ENCODE measurements at regions not wholly inside any gene's neighbourhood (a gene's known extent, or its start where the extent isn't known, plus 50 kb on each side); places are given as distances from the start of the nearest gene placed in this dataset.
"Not testable (repeated sequence)": the region's sequence is repeated elsewhere in the genome, so short reads cannot be mapped to it uniquely, and the experiment has no call there.

GRCh38 chr7:87007038-87007437, 52.4 kb downstream of the ELAPOR2 start:
- no peak for DNase-seq

DNA sequence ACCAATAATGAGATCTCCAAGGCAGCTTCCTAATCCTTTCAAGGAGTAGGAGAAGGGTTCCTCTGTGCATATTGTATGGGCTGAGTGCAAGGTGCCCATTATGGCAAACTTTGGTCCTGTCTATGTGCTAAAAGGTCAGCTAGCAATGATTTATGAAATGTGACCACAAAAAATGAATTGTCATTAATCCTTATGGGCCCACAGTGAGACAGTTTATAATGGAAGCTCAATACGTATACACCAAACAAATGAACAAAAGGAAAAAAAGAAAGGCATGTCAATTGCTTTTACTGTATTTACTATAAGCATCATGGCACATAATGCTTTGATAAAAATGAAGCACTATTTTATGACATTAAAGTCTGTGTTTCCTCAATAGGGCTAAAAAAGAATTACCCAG, 54.5 kb downstream of the ELAPOR2 start:
- DNase-seq, result no peak

- DNase-seq, result no peak
Measured at GRCh38 chr7:87003872-87004798, 55.3 kb downstream of the ELAPOR2 start.

DNA sequence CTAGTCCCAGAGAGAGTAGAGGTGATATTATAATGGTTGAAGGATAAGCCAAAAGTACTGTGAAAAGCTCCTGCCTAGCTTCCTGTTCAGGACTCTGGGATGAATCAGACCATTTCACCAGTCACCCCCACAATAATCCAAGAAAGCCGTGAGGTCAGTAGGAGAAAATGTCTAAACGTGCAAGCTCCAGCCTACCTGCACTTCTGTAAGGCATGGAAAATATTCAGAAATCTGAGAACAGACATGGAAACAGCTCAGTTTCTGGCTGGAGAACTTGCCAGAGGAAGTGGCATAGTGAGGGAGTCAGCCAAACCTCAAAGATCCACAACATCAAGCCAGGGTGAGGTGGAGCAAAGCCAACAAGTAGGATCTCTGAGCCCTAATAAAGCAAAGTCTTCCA, 58.2 kb downstream of the ELAPOR2 start:
- no peak for DNase-seq

- DNase-seq, result no peak
Measured at GRCh38 chr7:87000344-87000743, 59.1 kb downstream of the ELAPOR2 start.

- DNase-seq, result no peak
Measured at GRCh38 chr7:86999750-87000149, 59.7 kb downstream of the ELAPOR2 start.

DNA sequence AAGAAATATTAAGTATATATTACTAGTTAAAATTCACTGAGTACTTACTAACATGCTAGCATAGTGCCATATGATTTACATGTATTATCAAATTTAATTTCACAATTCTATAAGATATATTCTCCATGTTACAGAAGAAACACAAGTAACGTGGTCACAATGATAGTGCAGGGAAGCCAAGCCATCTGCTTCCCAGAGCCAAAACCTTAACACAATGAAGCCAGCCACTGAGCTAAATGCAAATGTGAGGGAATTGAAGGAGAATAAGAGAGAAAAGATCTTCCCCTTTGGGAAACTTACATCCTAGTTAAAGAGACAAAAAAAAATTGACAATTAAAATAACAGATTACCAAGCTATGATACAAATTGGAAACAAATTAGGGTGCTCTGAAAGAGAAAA, 63.6 kb downstream of the ELAPOR2 start:
- no peak for DNase-seq

GRCh38 chr7:86995052-86995725, 64.3 kb downstream of the ELAPOR2 start:
- DNase-seq, result no peak

- peak; percentile 6 for DNase-seq
Measured at GRCh38 chr7:86991771-86992191, 67.7 kb downstream of the ELAPOR2 start.

GRCh38 chr7:86991093-86991769, 68.2 kb downstream of the ELAPOR2 start:
- no peak for DNase-seq

GRCh38 chr7:86989407-86989806, 70.0 kb downstream of the ELAPOR2 start:
- DNase-seq, result no peak

DNA sequence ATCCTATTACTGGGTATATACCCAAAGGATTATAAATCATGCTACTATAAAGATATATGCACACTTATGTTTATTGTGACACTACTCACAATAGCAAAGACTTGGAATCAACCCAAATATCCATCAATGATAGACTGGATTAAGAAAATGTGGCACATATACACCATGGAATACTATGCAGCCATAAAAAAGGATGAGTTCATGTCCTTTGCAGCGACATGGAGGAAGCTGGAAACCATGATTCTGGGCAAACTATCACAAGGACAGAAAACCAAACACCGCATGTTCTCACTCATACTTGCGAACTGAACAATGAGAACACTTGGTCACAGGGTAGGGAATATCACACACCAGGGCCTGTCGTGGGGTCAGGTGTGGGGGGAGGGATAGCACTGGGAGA, 71.6 kb downstream of the ELAPOR2 start:
- DNase-seq, result not testable (repeated sequence)

DNA sequence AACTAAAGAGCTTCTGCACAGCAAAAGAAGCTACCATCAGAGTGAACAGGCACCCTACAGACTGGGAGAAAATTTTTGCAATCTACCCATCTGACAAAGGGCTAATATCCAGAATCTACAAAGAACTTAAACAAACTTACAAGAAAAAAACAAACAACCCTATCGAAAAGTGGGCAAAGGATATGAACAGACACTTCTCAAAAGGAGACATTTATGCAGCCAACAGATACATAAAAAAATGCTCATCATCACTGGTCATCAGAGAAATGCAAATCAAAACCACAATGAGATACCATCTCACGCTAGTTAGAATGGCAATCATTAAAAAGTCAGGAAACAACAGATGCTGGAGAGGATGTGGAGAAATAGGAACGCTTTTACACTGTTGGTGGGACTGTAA, 72.1 kb downstream of the ELAPOR2 start:
- not testable (repeated sequence) for DNase-seq

GRCh38 chr7:86985342-86985741, 74.1 kb downstream of the ELAPOR2 start:
- not testable (repeated sequence) for DNase-seq

DNA sequence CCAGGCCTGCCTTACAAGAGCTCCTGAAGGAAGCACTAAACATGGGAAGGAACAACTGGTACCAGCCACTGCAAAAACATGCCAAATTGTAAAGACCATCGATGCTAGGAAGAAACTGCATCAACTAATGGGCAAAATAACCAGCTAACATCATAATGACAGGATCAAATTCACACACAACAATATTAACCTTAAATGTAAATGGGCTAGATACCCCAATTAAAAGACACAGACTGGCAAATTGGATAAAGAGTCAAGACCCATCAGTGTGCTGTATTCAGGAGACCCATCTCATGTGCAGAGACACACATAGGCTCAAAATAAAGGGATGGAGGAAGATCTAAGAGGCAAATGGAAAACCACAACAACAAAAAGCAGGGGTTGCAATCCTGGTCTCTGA, 75.8 kb downstream of the ELAPOR2 start:
- DNase-seq, result not testable (repeated sequence)

DNA sequence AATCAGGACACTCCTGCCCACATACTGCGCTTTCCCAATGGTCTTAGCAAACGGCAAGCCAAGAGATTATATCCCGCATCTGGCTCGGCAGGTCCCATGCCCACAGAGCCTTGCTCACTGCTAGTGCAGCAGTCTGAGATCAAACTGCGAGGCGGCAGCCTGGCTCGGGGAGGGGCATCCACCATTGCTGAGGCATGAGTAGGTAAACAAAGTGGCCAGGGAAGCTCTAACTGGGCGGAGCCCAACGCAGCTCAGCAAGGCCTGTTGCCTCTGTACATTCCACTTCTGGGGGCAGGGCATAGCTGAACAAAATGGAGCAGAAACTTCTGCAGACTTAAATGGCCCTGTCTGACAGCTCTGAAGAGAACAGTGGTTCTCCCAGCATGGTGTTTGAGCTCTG, 77.5 kb downstream of the ELAPOR2 start:
- DNase-seq, result not testable (repeated sequence)

- DNase-seq, result no peak
Measured at GRCh38 chr7:86981127-86981526, 78.3 kb downstream of the ELAPOR2 start.

DNA sequence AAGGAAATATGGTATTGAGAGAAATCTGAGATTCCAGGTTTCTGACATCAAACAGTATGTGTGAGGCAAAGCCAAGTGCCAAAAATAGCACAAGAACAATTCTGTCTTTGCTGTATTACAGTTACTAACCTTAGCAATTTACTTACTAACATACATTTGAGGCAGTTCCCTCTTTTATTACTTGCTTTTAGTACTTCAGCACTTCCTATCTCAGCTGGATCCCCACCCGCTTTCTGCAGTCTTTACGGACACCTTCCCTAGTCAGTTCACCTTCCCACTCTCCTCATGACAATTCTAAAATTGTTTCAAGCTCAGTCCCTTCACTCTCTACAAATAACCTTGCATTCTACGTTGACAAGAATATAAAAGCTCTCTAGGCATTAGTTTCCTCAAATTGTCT, 79.2 kb downstream of the ELAPOR2 start:
- DNase-seq, result no peak

GRCh38 chr7:86978808-86979506, 80.5 kb downstream of the ELAPOR2 start:
- no peak for DNase-seq

DNA sequence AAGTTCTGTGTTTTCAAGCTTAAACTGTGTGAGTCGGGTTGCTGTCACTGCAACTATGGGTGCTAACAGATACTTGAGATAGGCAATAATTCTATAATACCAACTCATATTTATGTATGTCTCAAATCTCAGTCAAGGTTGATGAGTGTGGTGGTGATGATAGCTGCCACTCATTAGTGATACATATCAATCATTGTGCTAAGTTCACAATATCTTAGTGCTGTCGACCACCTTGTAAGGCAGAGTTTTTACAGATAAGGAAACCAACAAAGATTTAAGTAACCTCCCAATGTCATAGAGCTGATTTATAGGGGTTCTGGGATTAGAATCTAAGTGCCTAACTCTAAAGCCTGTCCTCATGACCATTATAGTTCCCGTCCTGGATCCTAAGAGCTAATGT, 82.5 kb downstream of the ELAPOR2 start:
- no peak for DNase-seq

DNA sequence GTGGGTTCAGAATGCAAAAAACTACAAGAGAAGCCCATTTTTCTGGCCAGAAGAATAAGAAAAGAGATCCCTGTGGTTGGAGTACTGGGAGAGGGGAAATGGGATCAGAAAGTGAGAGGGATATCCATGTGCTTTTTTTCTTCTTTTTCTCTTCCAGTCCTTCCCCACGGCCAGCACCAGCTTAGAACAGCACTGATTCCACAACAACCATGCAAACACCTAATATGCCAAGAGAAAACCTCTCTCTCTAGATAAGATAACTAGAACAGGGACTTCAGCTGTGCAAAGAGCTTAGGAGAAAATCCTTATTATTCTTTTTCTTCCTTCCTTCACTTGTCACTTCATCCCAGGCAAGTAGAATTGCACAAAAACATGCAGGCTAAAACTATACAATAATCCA, 83.5 kb downstream of the ELAPOR2 start:
- no peak for DNase-seq

- no peak for DNase-seq
Measured at GRCh38 chr7:86975449-86975848, 84.0 kb downstream of the ELAPOR2 start.

DNA sequence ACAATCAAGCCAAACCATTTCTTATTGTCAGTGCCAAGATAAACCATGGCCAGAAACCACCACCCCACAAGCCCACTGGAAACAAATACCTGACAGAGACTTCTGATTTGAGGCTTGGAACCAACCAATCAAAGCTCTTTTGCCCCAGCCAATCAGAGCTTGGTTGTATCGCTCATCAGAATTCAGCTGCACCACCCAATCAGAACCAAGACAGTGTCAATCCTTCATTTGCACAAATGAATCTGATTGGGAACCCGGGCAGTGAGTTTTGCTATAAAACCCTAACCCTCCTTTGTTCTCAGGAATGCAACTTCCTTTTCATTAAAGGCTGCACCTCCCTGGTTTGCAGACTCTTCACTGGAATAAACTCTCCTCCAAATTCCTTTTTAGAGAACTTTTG, 87.4 kb downstream of the ELAPOR2 start:
- DNase-seq, result no peak
